H1 (cell line): ENCODE measurements at regions not wholly inside any gene's neighbourhood (a gene's known extent, or its start where the extent isn't known, plus 50 kb on each side); places are given as distances from the start of the nearest gene placed in this dataset.

Source experiments
- CTCF ChIA-PET: fragments of 300-600 bp; sonication (Branson Sonifier 250); formaldehyde crosslinking; loops from one replicate; lab custom pipeline; 2021; ENCODE audit not compliant: partially characterized antibody; lab: Charles Lee
- POLR2A ChIA-PET: fragments of 300-600 bp; sonication (Branson Sonifier 250); formaldehyde crosslinking; loops from one replicate; lab custom pipeline; 2021; ENCODE audit warnings: inconsistent platforms; ENCODE audit not compliant: partially characterized antibody; lab: Charles Lee
- DNase-seq, 2 experiments: peaks; one replicate each; pipeline versions ENCODE4 v3.0.0 to v3.0.0-alpha.2; 2010 to 2022; ENCODE audit warnings: low spot score in 2 of 2, low read depth in 1 of 2, mixed read lengths in 1 of 2
- FAIRE-seq: peaks from 2 replicates; lab custom pipeline; 2011; peaks lifted over from hg19 to GRCh38; lab: Jason Lieb, UNC
- H2AFZ ChIP-seq: 2 replicates; pipeline ENCODE4 v1.8.1; 2012; ENCODE audit warnings: low read length, inconsistent platforms
- H2AK5ac ChIP-seq: 2 replicates; pipeline ENCODE4 v1.6.1; 2013; ENCODE audit warnings: low read depth, low read length
- H2BK120ac ChIP-seq: replicated peaks from 2 replicates; pipeline ENCODE3; 2013; ENCODE audit warnings: low read depth, low read length, inconsistent platforms
- H2BK12ac ChIP-seq: 2 replicates; pipeline ENCODE4 v1.6.1; 2013; ENCODE audit warnings: low read depth, low read length
- H2BK15ac ChIP-seq: 2 replicates; pipeline ENCODE4 v1.6.1; 2013; ENCODE audit warnings: low read length
- H2BK20ac ChIP-seq: 2 replicates; pipeline ENCODE4 v1.6.1; 2013; ENCODE audit warnings: low read length
- H2BK5ac ChIP-seq: 2 replicates; pipeline ENCODE4 v1.6.1; 2013; ENCODE audit warnings: low read depth, low read length
- H3K14ac ChIP-seq: 2 replicates; pipeline ENCODE4 v1.6.1; 2013; ENCODE audit warnings: inconsistent platforms; ENCODE audit not compliant: insufficient read length
- H3K18ac ChIP-seq: 2 replicates; pipeline ENCODE4 v1.6.1; 2013; ENCODE audit warnings: low read length; ENCODE audit errors: extremely low read depth
- H3K23ac ChIP-seq: 2 replicates; pipeline ENCODE4 v1.6.1; 2013; ENCODE audit warnings: inconsistent platforms; ENCODE audit not compliant: insufficient read length
- H3K23me2 ChIP-seq: 2 replicates; pipeline ENCODE4 v1.6.1; 2013; ENCODE audit warnings: low read depth, low read length
- H3K27ac ChIP-seq: 2 replicates; pipeline ENCODE4 v1.6.1; 2011; ENCODE audit warnings: low read depth, low read length, inconsistent platforms
- H3K27me3 ChIP-seq, 4 experiments: replicated peaks in 1 of 4; 1 replicate in 1 of 4; 2 replicates in 3 of 4; pipeline versions ENCODE4 v1.6.1 to v1.8.1; 2011 to 2013; ENCODE audit warnings: low read length in 3 of 4, mild to moderate bottlenecking in 3 of 4, inconsistent platforms in 2 of 4, mixed read lengths in 2 of 4, moderate library complexity in 1 of 4; ENCODE audit not compliant: control insufficient read depth in 3 of 4, insufficient read depth in 3 of 4; ENCODE audit errors: extremely low read depth in 1 of 4
- H3K36me3 ChIP-seq, 4 experiments: 2 replicates each; pipeline versions ENCODE4 v1.6.1 to v1.8.1; 2011 to 2013; ENCODE audit warnings: mild to moderate bottlenecking in 4 of 4, low read length in 3 of 4, moderate library complexity in 2 of 4, control low read depth in 1 of 4, inconsistent platforms in 1 of 4; ENCODE audit not compliant: insufficient read depth in 4 of 4, control insufficient read depth in 2 of 4
- H3K4ac ChIP-seq: replicated peaks from 2 replicates; pipeline ENCODE3; 2013; ENCODE audit warnings: low read length, low read depth, mixed read lengths, inconsistent platforms; ENCODE audit not compliant: insufficient read length
- H3K4me1 ChIP-seq, 4 experiments: replicated peaks in 1 of 4; 1 replicate in 1 of 4; 2 replicates in 3 of 4; pipeline versions ENCODE4 v1.6.1 to v1.8.1; 2011 to 2013; ENCODE audit warnings: low read length in 3 of 4, inconsistent platforms in 2 of 4, mixed read lengths in 1 of 4; ENCODE audit not compliant: insufficient read depth in 4 of 4, control insufficient read depth in 3 of 4
- H3K4me2 ChIP-seq, 2 experiments: 2 replicates each; pipeline versions ENCODE4 v1.6.1 to v1.8.1; 2011 to 2013; ENCODE audit warnings: low read depth in 2 of 2, low read length in 2 of 2, control low read depth in 1 of 2, inconsistent platforms in 1 of 2, mild to moderate bottlenecking in 1 of 2; ENCODE audit not compliant: insufficient read depth in 1 of 2
- H3K4me3 ChIP-seq, 4 experiments: fragments of 200-600, 300-600 bp in 1 of 4; sonication (generic), shearing (Covaris generic), sonication (Bioruptor Twin) in 1 of 4; 2 replicates each; pipeline versions ENCODE4 v1.5.1 to v1.8.1; 2011 to 2016; ENCODE audit warnings: low read length in 4 of 4, low read depth in 3 of 4, control low read depth in 2 of 4, inconsistent platforms in 2 of 4, mild to moderate bottlenecking in 2 of 4, mixed read lengths in 1 of 4, moderate library complexity in 1 of 4; ENCODE audit not compliant: insufficient read depth in 2 of 4; ENCODE audit errors: extremely low read depth in 1 of 4
- H3K56ac ChIP-seq: replicated peaks from 2 replicates; pipeline ENCODE3; 2013; ENCODE audit warnings: low read depth, mild to moderate bottlenecking, mixed read lengths, low read length, inconsistent platforms; ENCODE audit not compliant: insufficient read length
- H3K79me1 ChIP-seq: 2 replicates; pipeline ENCODE4 v1.6.1; 2013; ENCODE audit warnings: low read depth, low read length, control low read depth
- H3K79me2 ChIP-seq, 2 experiments: 2 replicates each; pipeline versions ENCODE4 v1.6.1 to v1.8.1; 2012 to 2013; ENCODE audit warnings: low read length in 2 of 2, mild to moderate bottlenecking in 2 of 2, inconsistent platforms in 1 of 2; ENCODE audit not compliant: insufficient read depth in 2 of 2, control insufficient read depth in 1 of 2
- H3K9ac ChIP-seq, 4 experiments: replicated peaks in 1 of 4; 1 replicate in 1 of 4; 2 replicates in 3 of 4; pipeline versions ENCODE4 v1.6.1 to v1.8.1; 2011 to 2013; ENCODE audit warnings: low read depth in 3 of 4, low read length in 3 of 4, control low read depth in 2 of 4, mild to moderate bottlenecking in 2 of 4, moderate library complexity in 2 of 4, inconsistent platforms in 1 of 4; ENCODE audit errors: extremely low read depth in 1 of 4
- H3K9me3 ChIP-seq, 2 experiments: 2 replicates each; pipeline versions ENCODE4 v1.6.1 to v1.8.1; 2012 to 2013; ENCODE audit warnings: mild to moderate bottlenecking in 2 of 2, moderate library complexity in 2 of 2, control low read depth in 1 of 2, inconsistent platforms in 1 of 2, low read depth in 1 of 2, low read length in 1 of 2, mixed read lengths in 1 of 2; ENCODE audit not compliant: insufficient read depth in 2 of 2
- H4K20me1 ChIP-seq, 2 experiments: replicated peaks in 1 of 2; 2 replicates each; pipeline versions ENCODE3 to v1.8.1; 2011 to 2013; ENCODE audit warnings: inconsistent platforms in 2 of 2, low read length in 2 of 2, mild to moderate bottlenecking in 1 of 2; ENCODE audit not compliant: insufficient read depth in 2 of 2, control insufficient read depth in 1 of 2
- H4K5ac ChIP-seq: 2 replicates; pipeline ENCODE4 v1.6.1; 2013; ENCODE audit warnings: low read length, low read depth, mixed read lengths, inconsistent platforms; ENCODE audit not compliant: insufficient read length
- H4K8ac ChIP-seq: 2 replicates; pipeline ENCODE4 v1.8.0; 2013; ENCODE audit warnings: mild to moderate bottlenecking, moderate library complexity, low read length, inconsistent platforms; ENCODE audit not compliant: insufficient read depth; ENCODE audit errors: extremely low read depth
- H4K91ac ChIP-seq: replicated peaks from 2 replicates; pipeline ENCODE3; 2013; ENCODE audit warnings: low read length, mixed read lengths, inconsistent platforms; ENCODE audit not compliant: insufficient read length
- CTBP2 ChIP-seq: IDR thresholded peaks from 2 replicates; pipeline ENCODE4 v1.7.0; 2011; ENCODE audit warnings: borderline replicate concordance, mild to moderate bottlenecking, moderate library complexity, mixed read lengths, low read length; ENCODE audit not compliant: insufficient read depth, insufficient read length
- EGR1 ChIP-seq: IDR thresholded peaks from 2 replicates; pipeline ENCODE4 v1.6.1; 2011; ENCODE audit warnings: low read depth, low read length, borderline replicate concordance
- EZH2 ChIP-seq: fragments of 200-600 bp; sonication (generic); IDR thresholded peaks from 2 replicates; pipeline ENCODE4 v1.7.1; 2012; ENCODE audit warnings: low read depth, mild to moderate bottlenecking, moderate library complexity, low read length, inconsistent platforms; ENCODE audit not compliant: severe bottlenecking
- KDM1A ChIP-seq: fragments of 200-600, 300-600 bp; sonication (generic); IDR thresholded peaks from 2 replicates; pipeline ENCODE4 v1.7.1; 2016; ENCODE audit warnings: mild to moderate bottlenecking, low read length, borderline replicate concordance
- KDM4A ChIP-seq: IDR thresholded peaks from one replicate; pipeline ENCODE4 v1.7.1; 2012; ENCODE audit warnings: low read depth, mild to moderate bottlenecking, moderate library complexity, low read length, inconsistent platforms; ENCODE audit not compliant: severe bottlenecking
- NRF1 ChIP-seq: IDR thresholded peaks from 2 replicates; pipeline ENCODE4 v1.6.1; 2011; ENCODE audit warnings: mild to moderate bottlenecking, low read depth, low read length, improper control_type of control experiment
- PHF8 ChIP-seq: fragments of 200-600 bp; sonication (generic); conservative IDR thresholded peaks from 2 replicates; pipeline ENCODE4 v1.7.1; 2012; ENCODE audit warnings: low read depth, mild to moderate bottlenecking, inconsistent platforms, low read length, moderate library complexity
- POLR2A ChIP-seq, 2 experiments: IDR thresholded peaks; 1 replicate in 1 of 2; 2 replicates in 1 of 2; pipeline ENCODE4 v1.6.1; 2011; ENCODE audit warnings: low read depth in 2 of 2, low read length in 2 of 2, mild to moderate bottlenecking in 2 of 2; ENCODE audit errors: control extremely low read depth in 1 of 2
- POU5F1 ChIP-seq: IDR thresholded peaks from 2 replicates; pipeline ENCODE4 v1.6.1; 2011; ENCODE audit warnings: low read depth, mild to moderate bottlenecking, low read length, moderate library complexity
- SIRT6 ChIP-seq: IDR thresholded peaks from one replicate; pipeline ENCODE4 v1.7.1; 2012; ENCODE audit warnings: low read length, inconsistent platforms
- SP1 ChIP-seq: IDR thresholded peaks from 2 replicates; pipeline ENCODE4 v1.6.1; 2011; ENCODE audit warnings: low read depth, low read length
- WGBS, 2 experiments: shearing (Covaris generic) in 1 of 2; methylation state at CpG; one replicate each; pipeline versions ENCODE4 v1.1.6 to v1.1.7; 2013 to 2015; ENCODE audit warnings: low lambda C conversion rate in 2 of 2, mixed read lengths in 2 of 2, inconsistent platforms in 1 of 2, low coverage in 1 of 2, missing lambda C conversion rate in 1 of 2; ENCODE audit not compliant: insufficient replicate concordance in 2 of 2, insufficient coverage in 1 of 2, insufficient read length in 1 of 2; ENCODE audit errors: extremely low coverage in 1 of 2, missing lambda C conversion rate in 1 of 2; 5-methylcytosine and 5-hydroxymethylcytosine counted together
- TF ChIP-seq, protein P1 (sequence below): IDR thresholded peaks from 2 replicates; pipeline ENCODE4 v1.6.1; 2012; ENCODE audit warnings: low read length, inconsistent platforms

DNA sequence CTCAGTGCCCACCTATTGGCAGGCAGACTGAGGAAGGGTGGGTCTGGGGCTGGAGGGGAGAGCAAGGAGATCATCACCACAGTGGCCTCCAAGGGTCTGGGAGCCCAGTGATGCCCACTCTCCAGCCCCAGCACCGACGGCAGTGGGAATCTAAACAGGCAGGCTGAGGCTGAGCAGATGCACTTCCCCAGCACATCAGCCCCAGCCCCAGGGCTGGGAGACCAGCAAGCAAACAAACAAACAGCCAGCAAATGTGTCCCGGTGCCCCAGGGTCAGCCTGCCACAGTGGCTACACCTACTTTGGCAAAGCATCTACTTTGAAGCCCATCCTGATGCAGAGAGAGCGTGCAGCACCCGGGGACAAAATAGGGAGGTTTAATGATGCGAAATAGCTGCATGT, 216.3 kb upstream of the ZC3H12A start:
- H3K4me2 ChIP-seq = no peak overlapping the region
- no peak for FAIRE-seq
- H4K20me1 ChIP-seq = no peaks in the 10 kb centered on the region
- no peak overlapping the region for H4K91ac ChIP-seq
- peaks cover 5% of the 10 kb centered on the region for H3K23me2 ChIP-seq
- H3K9ac ChIP-seq = no peak overlapping the region
- H3K4me1 ChIP-seq = peaks cover 0 to 16% (median 4%) of the 10 kb centered on the region in 4 experiments; a peak in 5 of 7 replicates
- H3K18ac ChIP-seq = no peak overlapping the region
- no peaks in the 10 kb centered on the region for H3K9me3 ChIP-seq
- 82% methylated on average over 6 of the region's 6 CpGs; no CpG with 5 or more reads in 1 of the 2 experiments for WGBS, 2 experiments
- 0 out of 2 replicates have a peak overlapping the region, but pooled peaks have one; percentile 55 for H2BK12ac ChIP-seq
- H3K56ac ChIP-seq = no peak overlapping the region
- H2BK20ac ChIP-seq = no peak overlapping the region
- H3K23ac ChIP-seq = no peak overlapping the region
- no peak overlapping the region for H2AFZ ChIP-seq
- no peak overlapping the region for H4K8ac ChIP-seq
- peaks cover 0 to 7% (median 1%) of the 10 kb centered on the region in 4 experiments; a peak in 3 of 7 replicates for H3K27me3 ChIP-seq
- no peak overlapping the region for H4K5ac ChIP-seq
- no peak overlapping the region for H3K14ac ChIP-seq
- no peak overlapping the region for H2BK15ac ChIP-seq
- no peaks in the 10 kb centered on the region for H3K79me2 ChIP-seq
- H3K36me3 ChIP-seq = no peaks in the 10 kb centered on the region
- no peak for DNase-seq
- no peak overlapping the region for H3K4ac ChIP-seq
- H3K79me1 ChIP-seq = no peaks in the 10 kb centered on the region
- H3K27ac ChIP-seq = no peak overlapping the region
- H2BK5ac ChIP-seq = no peak overlapping the region
- ChIA-PET CTCF (interaction anchor here (0.8 to 2.6 kb wide), 11 partner anchors 8 to 1231 kb away, joined by 3 to 14 read pairs (median 3); no protein-coding TSS in a partner anchor), POLR2A (interaction anchor here (0.7 to 1.9 kb wide), 4 partner anchors 9 to 218 kb away, joined by 3 to 5 read pairs (median 4); no protein-coding TSS in a partner anchor)
- H2AK5ac ChIP-seq = no peak overlapping the region
- no peak overlapping the region for H3K4me3 ChIP-seq
- H2BK120ac ChIP-seq = no peak overlapping the region
- TF ChIP-seq EZH2 = no peak
- TF ChIP-seq KDM4A = no peak
- TF ChIP-seq SIRT6 = no peak
- TF ChIP-seq CTBP2 = no peak
- no peak for TF ChIP-seq POU5F1
- TF ChIP-seq, protein P1, sequence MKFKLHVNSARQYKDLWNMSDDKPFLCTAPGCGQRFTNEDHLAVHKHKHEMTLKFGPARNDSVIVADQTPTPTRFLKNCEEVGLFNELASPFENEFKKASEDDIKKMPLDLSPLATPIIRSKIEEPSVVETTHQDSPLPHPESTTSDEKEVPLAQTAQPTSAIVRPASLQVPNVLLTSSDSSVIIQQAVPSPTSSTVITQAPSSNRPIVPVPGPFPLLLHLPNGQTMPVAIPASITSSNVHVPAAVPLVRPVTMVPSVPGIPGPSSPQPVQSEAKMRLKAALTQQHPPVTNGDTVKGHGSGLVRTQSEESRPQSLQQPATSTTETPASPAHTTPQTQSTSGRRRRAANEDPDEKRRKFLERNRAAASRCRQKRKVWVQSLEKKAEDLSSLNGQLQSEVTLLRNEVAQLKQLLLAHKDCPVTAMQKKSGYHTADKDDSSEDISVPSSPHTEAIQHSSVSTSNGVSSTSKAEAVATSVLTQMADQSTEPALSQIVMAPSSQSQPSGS = no peak
- TF ChIP-seq NRF1 = no peak
- no peak for TF ChIP-seq EGR1
- TF ChIP-seq PHF8 = no peak
- no peak for TF ChIP-seq SP1
- TF ChIP-seq POLR2A (IDR thresholded peaks at IDR 0.05; ENCODE audit: control extremely low read depth in 1 of 2, low read depth in 2 of 2, low read length in 2 of 2) = no peak
- no peak for TF ChIP-seq KDM1A
